Omental fat pad (tissue), 3 donors: ENCODE measurements at regions not wholly inside any gene's neighbourhood (a gene's known extent, or its start where the extent isn't known, plus 50 kb on each side); places are given as distances from the start of the nearest gene placed in this dataset.
"Not testable (repeated sequence)": the region's sequence is repeated elsewhere in the genome, so short reads cannot be mapped to it uniquely, and the experiment has no call there.

Source experiments
- ATAC-seq: fragments of 150-250 bp; one replicate; pipeline ENCODE4 v1.9.1; 2016; ENCODE audit warnings: mild to moderate bottlenecking, moderate library complexity; ENCODE audit not compliant: low FRiP score
- DNase-seq: peaks from one replicate; pipeline ENCODE4 v3.0.0-alpha.2; 2019; ENCODE audit warnings: low spot score
- CTCF ChIP-seq, 3 donors: fragments of 450-650 bp; IDR thresholded peaks; one replicate each; pipeline ENCODE4 v1.5.1; 2016 to 2017; ENCODE audit warnings: antibody characterized with exemption in 3 of 3, mild to moderate bottlenecking in 3 of 3, moderate library complexity in 2 of 3

DNA sequence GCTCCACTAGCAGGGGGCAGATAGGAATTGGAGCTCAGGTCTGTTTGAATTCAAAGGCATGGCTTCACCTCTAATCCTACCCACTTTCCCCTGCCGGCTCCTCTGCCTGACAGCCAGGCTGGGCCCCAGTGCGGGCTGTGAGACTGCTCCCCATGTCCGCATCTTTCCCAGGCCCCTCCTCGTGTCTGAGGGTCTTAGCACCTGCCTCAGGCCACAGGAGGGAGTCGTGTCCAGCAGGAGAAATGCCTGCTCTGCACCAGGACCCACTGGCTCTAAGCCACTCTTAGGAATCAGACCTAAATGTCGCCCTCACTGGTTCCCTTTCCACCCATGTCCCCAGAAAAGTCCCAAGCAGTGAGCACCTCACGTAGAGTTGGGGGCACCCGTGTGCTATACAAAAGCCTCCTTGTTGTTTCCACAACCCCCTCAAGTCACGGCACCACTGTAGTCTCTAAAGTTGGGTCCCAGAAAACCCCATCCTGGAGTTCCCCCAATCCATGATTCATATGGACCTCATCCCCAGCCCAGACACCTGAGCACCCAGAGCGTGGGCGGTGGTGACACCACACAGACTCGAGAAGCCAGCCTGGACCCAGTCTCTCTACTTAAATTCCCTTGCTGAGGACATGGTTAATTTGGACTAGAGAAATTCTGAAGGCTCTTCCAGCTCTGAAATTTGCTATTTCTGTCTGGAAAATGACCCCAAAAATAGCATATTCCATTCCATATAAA is 466.4 kb upstream of the ZMIZ1 start:
- no peak for TF ChIP-seq CTCF (IDR thresholded peaks at IDR 0.05)
- DNase-seq (no peak), ATAC-seq (no peak)

- ATAC-seq (no peak), DNase-seq (no peak)
- TF ChIP-seq CTCF (IDR thresholded peaks at IDR 0.05) = no peak
Observed at GRCh38 chr10:78604286-78604685, 464.5 kb upstream of the ZMIZ1 start.

- no peak for ATAC-seq
- no peak for DNase-seq
- TF ChIP-seq CTCF (IDR thresholded peaks at IDR 0.05) = no peak
Observed at GRCh38 chr10:78604721-78605120, 464.0 kb upstream of the ZMIZ1 start.

GRCh38 chr10:78605800-78606350 is 462.9 kb upstream of the ZMIZ1 start:
- TF ChIP-seq CTCF (IDR thresholded peaks at IDR 0.05) = no peak
- no peak for ATAC-seq
- DNase-seq = no peak

DNA sequence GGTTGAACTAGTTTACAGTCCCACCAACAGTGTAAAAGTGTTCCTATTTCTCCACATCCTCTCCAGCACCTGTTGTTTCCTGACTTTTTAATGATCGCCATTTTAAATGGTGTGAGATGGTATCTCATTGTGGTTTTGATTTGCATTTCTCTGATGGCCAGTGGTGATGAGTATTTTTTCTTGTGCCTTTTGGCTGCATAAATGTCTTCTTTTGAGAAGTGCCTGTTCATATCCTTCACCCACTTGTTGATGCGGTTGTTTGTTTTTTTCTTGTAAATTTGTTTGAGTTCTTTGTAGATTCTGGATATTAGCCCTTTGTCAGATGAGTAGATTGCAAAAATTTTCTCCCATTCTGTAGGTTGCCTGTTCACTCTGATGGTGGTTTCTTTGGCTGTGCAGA is 462.0 kb upstream of the ZMIZ1 start:
- not testable (repeated sequence) for DNase-seq, ATAC-seq

DNA sequence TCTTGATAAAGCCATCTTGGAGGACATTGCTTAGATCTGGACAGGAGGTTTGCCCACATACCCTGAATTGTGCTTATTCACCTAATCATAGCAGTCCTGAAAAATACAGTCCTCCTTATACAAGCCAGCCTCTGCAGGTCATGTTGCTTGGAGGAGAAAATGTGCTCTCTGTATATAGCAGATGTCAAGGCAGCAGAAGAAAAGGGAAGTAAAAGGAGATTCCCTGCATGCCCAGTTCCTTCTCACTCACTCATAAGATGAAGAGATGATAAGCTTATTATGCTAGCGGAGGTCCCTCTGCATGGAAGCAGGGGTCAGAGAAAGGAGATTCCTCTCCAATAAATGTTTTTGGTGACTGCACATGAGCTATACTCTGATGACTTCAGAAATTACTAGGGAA is 458.8 kb upstream of the ZMIZ1 start:
- no peak for TF ChIP-seq CTCF (IDR thresholded peaks at IDR 0.05)
- no peak for ATAC-seq
- no peak for DNase-seq

DNA sequence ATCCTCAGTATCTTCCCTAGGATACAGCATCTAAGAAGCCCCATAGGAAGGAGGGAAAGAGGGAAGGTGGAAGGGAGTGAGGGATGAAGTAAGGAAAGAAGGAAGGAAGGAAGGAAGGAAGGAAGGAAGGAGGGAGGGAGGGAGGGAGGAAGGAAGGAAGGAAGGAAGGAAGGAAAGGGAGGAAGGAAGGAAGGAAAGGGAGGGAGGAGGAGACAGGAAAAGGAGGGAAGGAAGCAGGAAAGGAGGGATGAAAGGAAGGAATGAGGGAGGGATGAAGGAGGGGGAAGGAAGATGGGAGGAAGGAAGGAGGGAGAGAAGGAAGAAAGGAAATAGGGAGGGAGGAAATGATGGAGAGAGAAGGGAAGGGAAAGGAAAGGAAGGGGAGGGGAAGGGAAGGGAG is 455.6 kb upstream of the ZMIZ1 start:
- no peak for DNase-seq
- TF ChIP-seq CTCF (IDR thresholded peaks at IDR 0.05) = no peak
- ATAC-seq = no peak
